ENCODE measurements at regions not wholly inside any gene's neighbourhood (a gene's known extent, or its start where the extent isn't known, plus 50 kb on each side); places are given as distances from the start of the nearest gene placed in this dataset.
"Not testable (repeated sequence)": the region's sequence is repeated elsewhere in the genome, so short reads cannot be mapped to it uniquely, and the experiment has no call there.

DNA sequence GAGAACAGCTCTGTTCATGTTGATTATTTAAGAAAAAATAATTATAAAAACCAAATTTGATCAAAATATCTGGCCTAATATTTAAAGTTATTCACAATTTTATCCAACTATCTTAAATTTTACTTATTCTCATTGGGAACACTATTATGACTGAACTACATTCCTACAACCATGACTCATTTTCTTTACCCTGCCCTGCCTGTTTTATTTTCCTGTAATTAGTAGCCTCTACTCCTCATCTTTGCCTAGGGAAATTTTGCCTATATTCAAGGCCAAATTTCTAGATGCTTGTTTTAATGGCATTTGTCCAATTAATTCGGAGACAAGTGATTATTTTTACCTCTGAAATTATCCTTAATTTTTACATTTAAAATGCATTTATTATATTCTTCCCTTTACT is 289.7 kb upstream of the TMEM229A start:
- DNase-seq, result no peak

DNA sequence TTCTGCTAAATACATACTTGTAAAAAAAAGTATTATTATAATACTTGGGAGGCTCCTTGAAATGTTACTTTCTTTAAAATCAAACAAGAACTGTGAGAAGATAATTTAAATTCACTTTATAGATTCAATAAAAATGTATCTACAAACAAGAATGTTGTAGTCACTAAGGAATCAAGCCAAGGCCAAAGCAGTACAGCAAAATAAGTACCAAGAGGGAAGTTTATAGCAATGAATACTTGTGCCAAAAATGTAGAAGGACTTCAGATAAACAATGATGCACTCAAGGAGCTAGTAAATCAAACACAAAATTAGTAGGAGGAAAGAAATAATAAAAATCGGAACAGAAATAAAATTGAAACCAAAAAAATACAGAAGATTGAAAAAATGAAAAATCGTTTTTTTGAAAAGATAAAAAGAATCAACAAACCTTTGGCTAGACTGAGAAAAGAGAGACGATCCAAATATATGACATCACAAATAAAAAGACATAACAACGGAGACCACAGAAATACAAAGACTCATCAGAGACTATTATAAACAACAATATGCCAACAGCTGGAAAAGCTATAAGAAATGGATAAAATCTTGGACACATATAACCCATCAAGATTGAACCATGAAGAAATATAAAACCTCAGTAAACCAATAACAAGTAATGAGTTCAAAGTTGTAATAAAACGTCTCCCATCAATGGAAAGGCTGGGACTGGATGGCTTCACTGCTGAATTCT is 286.0 kb upstream of the TMEM229A start:
- no peak for DNase-seq

DNA sequence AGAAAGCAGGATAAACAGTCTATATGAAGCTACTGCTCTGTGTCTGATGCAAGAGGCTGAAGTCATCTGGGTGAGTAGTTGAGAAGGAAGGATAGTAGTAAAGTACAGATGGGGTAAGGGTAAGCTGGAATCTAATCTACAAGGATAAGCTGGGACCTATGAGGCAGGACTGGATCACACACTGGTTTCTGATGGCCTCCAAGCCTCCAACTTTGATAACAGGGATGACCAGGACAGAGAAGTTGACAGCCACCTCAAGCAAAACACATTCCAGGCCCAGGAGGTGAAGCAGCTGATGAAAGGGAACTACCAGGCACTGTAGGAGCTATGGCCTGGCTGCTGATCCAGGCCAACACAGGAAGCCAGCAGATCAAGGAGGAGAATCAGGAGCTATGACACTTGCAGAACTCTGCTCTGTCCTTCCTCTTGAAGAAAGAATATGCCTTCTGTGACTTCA is 278.1 kb upstream of the TMEM229A start:
- DNase-seq, result no peak

DNA sequence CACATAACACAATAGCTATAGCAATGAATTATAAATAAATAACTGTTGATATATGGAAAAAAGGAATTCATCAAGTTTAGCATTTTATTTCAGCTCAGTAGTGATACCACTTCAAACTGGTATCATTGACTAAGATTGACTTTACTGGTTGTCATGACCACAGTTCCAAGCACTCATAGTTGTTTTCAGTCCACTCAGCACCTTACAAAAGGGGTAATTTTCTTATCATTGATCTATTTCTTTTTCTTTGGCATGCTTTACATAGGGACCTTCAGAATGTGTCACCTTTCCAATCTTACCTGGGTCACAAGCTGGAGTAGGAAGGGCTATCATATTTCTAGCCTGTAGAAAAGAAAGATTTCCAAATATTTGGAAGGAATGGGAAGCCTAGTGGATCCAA is 275.5 kb upstream of the TMEM229A start:
- DNase-seq, result no peak

DNA sequence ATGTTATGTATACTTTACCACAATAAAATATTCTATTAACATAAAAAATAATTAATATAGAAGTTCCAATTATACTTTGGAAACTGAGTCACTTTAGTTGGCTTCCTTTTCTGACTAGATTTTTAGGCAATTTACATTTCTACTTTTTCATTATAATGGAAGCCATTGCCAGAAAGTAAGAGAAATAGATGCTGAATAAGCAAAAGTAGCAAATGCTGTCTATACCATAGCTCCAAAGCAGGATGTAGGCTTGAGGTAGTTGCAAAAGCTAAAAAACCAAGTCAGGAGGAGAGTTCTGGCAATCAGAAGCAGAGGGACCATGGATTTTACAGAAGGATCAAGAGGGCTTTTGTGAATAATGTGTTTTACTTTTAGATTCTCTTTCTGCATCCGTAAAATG is 262.4 kb upstream of the TMEM229A start:
- no peak for DNase-seq

DNA sequence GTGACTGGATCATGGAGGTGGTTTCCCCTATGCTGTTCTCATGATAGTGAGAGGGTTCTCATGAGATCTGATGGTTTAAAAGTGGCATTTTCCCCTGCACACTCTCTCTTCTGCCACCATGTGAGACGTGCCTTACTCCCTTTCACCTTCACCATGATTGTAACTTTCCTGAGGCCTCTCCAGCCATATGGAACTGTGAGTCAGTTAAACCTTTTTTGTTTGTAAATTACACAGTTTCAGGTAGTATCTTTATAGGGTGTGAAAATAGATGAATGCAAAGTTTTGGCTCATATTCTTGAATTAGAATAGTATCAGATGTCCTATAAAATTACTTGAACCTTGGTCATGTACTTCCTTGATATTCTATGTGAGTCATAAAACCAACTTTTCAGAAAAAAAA is 252.1 kb upstream of the TMEM229A start:
- DNase-seq, result no peak

DNA sequence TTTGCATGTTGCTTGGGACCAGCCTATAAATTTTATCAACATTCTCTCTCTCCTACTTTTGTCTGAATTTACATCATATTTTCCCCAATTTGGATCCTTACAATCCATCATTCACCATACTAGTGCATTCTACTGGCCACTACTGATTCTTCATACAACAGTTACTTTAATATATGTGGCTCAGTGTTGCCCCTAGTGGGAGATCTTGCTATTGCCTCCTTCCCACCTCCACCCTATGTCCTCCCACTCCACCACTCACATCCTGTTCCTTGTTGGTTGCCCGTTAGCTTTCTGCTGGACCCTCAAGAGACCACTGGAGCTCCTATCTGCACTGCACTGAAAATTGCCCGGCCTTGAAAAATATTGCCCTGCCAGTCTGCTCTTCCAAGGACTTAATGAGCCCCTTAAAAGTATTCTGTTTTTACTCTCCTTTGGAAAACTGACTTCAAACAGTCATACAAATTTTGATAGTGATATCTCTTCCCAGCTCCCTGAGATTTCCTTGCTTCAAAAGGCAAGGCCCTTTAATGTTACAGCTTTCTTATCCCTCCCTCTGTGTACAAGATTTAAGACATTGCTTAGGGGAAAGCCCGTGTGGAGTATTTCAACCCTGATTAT is 243.2 kb upstream of the TMEM229A start:
- DNase-seq, result peak; percentile 7

DNA sequence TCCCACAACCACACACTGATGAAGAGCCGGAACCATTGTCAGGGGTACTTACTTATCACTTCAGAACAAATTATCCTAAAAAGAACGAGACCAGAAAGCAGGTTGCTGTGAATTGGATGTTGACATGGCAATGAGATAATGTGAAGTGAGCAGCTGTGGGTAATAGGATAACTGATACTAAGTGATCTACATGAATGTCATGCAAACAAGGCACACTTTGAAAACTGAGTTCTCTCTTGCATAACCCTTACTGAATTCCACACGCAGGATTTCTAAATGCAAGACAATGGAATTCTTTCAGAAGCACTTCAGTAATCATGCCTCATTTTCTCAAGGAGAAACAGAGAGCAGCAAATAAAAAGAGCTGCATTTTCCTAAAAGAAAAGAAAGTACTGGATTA is 242.5 kb upstream of the TMEM229A start:
- no peak for DNase-seq

DNA sequence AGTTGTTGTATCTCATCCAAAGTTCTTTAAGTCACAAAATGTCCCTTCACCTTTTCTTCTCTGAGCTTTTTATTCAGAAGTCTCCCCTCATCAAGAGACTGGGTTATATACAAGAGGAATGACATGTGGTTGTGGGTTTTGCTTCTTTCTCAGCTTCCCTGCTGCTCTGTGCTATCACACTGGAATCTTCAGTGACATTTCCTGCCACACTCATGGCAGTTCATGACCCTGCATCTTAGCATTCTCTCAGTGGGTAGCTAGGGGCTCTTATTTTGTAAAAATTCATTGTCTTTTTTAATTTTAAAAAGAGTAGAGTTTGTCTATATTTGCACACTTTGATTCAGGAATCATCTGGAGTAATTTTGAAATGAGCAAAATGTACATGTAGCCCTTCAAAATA is 236.9 kb upstream of the TMEM229A start:
- no peak for DNase-seq

DNA sequence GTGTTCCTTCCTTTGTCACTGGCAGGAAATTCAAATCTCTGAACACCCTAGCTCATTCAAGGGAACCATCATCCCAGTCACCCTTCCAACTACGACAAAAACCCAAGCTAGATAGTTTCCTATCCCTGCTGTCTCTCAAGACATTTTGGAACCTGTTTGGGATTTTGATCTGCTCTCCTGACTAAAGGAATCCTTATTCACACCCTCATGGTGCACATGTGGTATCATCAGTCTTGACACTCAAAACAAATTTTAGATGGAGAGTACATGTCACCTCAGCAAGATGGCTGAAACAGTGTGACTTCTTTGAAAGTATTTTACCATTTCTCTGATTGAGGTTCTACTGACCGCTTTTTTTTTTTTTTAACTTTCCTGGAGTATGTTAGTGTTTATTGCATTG is 234.3 kb upstream of the TMEM229A start:
- DNase-seq, result no peak

DNA sequence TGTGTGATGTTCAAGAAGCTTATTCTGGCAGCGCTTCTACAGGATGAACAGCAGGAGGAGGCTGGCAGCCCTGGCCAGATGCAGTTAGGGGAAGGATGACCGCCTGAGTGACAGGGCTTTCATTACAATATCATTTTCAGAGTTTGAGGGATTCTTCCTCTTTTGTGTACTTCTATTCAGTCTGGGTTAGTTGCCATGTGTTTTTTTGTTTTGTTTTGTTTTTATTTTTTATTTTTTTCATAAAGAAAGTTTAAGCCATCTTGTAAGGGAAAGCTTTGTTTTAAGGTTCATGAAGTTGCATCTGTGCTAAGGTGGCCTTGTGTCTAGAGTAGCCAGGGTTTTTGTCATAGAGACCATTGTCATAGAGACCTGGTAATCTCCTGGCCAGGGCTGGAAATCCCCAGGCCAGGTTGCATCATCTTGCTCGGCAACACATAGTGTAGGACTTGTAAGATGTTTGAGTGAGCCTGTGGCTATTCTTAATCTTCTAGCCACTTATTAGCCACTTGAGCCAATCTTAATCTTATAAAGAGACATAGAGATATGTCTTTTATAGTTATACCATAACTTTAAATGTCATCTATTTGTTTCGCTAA is 230.5 kb upstream of the TMEM229A start:
- DNase-seq, result no peak

DNA sequence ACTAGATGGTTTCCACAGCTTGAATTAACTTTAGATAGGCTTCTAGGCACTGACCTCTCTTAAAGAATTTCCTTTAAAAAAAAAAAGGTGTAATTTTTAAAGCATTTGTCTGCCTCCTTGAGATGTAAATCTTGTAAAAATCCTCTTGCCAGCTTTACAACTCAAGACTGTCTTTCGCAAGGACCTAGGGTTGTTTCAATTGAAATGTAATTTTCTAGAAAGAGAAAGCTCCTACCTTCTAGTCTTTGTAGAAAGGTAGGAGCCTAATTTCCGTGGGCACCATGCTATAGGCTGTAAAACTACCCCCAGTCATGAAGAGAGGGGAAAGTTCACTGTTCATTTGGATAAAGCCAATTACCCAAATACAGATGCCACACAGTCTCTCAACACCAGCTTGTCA is 228.8 kb upstream of the TMEM229A start:
- DNase-seq, result no peak

DNA sequence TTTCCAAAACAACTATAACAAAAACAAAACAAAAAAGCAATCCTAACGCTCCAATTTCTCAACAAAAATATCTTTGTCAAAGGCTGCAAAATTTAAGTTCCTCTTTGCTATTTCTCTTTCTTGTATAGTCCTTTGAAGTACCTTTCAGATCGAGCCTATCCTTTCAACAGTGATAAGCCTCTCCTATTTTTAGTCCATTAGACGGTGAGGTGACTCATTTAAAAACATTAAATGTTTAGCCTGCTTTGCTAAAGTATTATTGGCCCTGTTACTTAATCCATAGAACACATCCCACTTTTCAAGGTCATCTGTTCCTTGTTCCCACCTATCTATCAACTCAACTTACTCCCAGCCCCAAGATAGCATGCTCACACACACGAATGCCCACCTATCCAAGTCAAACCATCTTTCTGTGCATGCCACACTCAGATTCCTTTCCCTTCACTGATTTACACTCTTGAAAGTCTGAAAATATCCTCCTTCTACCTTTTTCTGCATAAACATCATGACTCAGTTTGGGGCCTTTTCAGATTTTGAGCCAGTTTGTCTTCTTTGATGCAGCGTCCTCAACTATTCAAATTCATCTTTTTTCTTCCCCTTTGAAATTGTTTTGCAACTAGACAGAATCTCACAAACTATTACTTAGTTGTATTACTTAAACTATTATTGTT is 224.9 kb upstream of the TMEM229A start:
- no peak for DNase-seq

DNA sequence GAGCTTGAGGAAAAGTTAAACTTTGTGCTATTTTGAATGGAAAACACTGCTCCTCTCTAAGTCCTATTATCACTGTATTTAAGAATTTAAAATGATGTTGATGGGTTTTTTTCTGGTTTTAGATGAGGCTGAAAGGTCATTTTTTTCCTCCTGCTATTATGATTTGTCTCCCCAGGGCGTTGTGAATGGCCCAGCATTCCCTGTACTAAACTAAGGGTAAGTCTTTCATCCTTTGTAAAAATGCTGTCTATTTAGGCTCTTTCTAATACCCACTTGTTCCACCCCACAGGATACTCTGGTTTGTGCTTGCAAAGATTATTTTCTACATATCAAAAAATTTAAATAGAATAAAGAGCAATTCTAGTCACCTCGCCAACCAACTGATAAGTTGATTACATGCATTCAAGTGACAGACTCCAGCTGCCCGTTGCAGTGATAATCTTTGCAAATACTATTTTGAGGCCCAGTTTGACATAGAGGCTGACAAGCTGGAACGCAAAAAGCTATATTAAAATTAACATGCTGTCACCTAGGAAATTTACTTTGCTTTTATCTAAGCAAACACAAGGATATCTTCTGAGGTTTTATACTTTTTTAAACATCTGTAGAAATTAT is 222.3 kb upstream of the TMEM229A start:
- no peak for DNase-seq

DNA sequence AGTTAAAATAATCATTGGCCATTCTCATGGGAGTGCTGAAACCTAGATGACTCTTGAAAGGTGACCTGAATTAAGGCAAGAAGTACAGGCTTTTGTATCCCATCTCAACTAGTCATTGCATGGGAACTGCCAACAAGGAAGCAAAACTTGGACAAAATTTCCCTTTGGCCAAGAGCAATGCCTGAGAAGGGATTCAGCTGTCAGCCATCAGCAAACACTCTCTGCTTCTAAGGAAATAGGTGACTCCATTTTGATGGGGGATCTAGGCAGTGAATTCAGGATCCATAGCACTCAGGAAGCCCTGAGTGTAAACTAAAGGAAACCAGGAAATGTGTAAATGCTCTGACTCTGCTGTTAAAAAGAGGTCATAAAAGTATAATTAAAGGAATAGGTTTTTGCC is 221.5 kb upstream of the TMEM229A start:
- no peak for DNase-seq

DNA sequence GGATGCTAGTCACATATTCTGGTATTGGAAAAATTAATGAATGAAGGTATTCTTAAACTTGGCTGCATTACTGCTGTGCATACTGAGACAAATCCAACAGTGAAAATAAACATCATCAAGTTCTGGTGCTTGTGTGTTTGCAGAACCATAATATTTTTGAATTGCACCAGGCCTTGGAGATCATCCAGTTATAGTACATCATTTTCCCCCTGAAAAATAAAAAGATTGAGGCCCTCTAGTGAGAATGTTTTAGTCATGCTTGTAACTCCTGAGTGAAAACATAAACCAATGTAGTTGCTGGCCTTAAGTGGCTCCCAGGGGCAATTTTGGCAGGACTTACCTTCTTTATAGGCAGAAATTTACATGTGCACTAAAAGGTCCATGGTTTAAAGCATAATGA is 218.8 kb upstream of the TMEM229A start:
- no peak for DNase-seq

DNA sequence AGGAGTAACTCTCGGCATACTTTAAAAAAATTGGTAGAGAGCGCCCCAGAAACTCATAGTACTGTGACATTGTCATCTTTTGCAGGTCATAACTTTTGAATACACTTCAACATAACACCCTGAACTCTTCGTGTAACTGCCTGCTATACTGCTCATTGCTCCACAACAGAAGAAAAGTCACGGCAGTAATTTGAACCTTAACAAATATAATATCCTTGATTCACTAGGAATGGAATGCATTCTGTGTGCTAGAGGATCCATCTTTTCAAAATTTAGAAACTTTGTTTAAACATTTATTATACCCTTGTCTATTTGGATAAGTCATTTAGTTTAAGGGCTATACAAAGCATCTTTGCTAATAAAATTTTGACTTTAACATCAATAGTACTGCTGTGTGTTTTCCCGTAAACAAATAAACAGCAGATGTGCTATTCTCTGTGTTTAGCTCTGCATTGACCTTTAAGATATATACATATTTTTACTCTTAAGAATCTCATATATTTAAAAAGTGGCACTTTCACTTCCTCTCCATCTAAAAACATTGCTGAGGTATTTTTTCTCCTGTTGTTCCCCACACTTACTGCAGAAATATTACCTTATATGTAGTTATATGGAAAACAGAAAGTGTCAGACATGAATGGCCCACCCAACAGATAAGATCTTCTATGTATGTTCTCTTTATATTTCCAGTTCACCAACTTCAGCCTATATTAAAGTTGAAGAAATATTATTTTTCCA is 217.6 kb upstream of the TMEM229A start:
- DNase-seq, result no peak

DNA sequence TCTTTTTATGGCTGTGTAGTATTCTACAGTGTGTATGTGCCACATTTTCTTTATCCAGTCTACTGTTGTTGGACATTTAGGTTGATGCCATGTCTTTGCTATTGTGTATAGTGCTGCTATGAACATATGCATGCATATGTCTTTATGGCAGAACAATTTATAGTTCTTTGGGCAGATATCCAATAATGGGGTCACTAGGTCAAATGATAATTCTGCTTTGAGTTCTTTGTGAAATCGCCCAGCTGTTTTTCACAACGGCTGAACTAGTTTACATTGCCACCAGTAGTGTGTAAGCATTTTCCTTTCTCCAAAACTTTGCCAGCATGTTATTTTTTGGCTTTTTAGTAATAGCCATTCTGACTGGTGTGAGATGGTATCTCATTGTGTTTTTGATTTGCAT is 214.8 kb upstream of the TMEM229A start:
- DNase-seq, result no peak

DNA sequence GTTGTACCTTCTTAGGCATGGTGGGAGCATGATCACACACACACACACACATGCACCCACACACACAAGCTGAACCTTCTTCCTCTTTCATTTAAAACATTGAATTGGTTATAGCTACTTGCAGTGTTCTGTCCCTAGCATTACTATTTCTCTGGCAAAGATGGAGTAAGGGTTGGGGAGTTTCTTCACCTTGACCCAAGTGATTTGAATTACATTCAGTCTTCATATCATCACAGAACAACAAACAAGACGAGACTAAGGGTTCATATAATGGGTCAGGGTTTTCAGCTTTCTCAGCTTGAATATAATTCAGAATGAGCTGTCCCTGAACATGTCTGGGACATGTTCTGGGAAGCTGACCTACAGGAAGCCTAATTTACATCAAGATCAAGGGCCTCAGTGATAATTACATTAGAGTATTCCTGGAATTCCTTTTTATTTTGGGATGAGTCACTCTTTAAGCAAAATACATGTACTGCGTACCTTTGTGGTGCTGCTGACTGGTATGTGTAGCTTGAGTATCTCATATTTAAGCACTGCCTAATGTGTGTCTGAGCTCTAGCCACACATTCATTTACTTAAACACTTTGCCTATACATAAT is 213.5 kb upstream of the TMEM229A start:
- DNase-seq, result no peak

DNA sequence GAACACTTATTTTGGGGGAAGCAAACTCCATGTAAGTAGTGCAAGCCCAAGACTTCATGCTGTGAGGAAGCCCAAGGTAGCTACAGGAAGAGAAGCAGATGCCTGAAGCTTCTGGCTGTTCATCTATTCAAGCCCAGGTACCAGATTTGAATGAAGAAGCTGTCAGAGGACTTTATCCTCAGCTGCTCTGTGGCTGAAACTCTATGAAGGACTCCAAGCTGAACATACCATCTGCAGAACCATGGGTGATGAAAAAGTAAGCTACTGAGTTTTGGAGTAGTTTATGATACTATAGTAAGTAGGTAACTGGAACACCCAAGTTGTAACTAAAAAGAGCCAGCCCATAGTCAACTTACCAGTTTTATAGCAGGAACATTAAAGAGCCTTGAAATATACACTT is 211.6 kb upstream of the TMEM229A start:
- not testable (repeated sequence) for DNase-seq

DNA sequence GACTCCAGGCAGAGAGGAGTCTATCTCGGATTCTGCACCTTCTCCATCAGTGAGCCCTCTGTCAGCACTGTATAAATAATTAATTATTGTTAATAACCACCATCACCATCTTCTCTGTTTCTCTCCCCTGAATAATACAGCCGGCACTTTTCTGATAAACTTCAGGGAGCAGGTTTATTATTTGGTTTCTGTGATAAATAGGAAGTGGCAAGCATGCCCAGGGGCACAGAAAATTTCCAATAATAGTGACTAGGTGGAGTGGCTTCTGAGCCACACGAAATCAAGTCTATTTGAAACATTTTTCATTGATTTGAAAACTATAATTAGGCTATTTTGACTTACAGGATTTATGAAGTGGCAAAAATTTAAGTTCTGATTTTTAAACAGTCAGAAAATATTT is 186.8 kb upstream of the TMEM229A start:
- no peak for DNase-seq

DNA sequence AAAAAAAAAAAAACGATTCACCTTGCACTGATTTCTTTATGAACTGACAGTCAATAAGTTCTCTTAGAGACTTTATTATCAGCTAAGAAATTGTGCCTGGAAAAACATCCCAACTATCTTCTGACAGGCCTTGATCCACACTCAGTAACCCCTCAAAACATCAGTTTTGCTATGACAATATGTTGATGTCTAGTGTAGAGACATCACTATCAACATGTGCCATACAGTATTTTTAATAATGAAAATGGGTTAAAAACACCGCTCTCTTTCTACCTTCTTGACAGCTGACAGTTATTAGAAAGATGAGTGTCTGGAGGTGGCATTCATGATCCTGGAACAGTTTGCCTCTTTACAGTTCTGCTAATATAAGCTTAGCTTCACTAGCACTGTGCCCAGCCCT is 175.8 kb upstream of the TMEM229A start:
- DNase-seq, result no peak
